Rectal smooth muscle tissue (tissue), 1 donor: ENCODE measurements at regions not wholly inside any gene's neighbourhood (a gene's known extent, or its start where the extent isn't known, plus 50 kb on each side); places are given as distances from the start of the nearest gene placed in this dataset.

Experiments used
- H3K27ac ChIP-seq: one replicate; pipeline ENCODE4 v1.7.0; 2013; ENCODE audit warnings: low read depth, low read length, inconsistent platforms
- H3K27me3 ChIP-seq: one replicate; pipeline ENCODE4 v1.7.0; 2013; ENCODE audit warnings: low read length; ENCODE audit not compliant: control insufficient read depth, insufficient read depth
- H3K36me3 ChIP-seq: one replicate; pipeline ENCODE4 v1.7.0; 2013; ENCODE audit warnings: low read length; ENCODE audit not compliant: control insufficient read depth, insufficient read depth
- H3K4me1 ChIP-seq: one replicate; pipeline ENCODE4 v1.7.0; 2013; ENCODE audit warnings: low read length; ENCODE audit not compliant: control insufficient read depth, insufficient read depth
- H3K4me3 ChIP-seq: one replicate; pipeline ENCODE4 v1.7.0; 2013; ENCODE audit warnings: low read length
- H3K9ac ChIP-seq: one replicate; pipeline ENCODE4 v1.7.0; 2013; ENCODE audit warnings: low read length

DNA sequence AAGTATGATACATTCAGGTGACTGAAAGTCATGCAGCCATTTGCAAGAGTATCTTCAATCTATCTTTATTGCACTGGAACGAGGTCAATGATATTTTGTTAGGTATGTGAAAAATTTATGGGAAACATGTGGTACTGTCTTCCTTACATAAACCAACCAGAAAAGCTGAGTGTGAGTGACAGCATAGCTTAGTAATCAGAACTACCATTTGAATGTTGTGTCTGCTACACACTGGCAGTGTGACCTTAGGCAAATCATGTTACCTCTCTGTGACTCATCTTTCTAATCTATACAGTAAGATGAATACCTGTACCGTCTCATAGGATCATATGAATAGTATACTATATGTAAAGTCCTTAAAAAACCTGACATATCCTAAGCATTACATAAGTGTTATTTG lies 337.9 kb upstream of the IL12A start:
- Histone ChIP-seq H3K4me1 (no peaks in the 10 kb centered on the region), H3K27me3 (no peaks in the 10 kb centered on the region), H3K36me3 (no peaks in the 10 kb centered on the region), H3K4me3 (no peak overlapping the region), H3K9ac (no peak overlapping the region), H3K27ac (no peak overlapping the region)

DNA sequence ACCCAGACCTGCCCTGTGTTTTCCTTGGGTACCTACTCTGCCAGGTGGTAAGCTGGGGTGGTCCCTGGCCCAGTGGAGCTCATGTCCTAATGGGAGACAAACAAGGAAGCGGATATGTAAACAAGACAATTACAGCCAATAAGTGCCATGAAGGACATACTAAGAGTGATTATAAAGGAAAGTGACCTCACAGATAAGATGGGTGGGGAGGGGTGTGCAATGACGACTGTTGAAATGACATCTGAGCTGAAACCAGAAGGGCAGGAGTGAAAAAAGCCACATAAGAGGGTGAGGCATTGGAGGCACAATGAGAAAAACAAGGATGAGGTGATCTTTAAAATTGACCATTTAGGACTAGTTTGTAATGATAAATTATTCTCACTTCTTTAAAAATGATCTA lies 336.2 kb upstream of the IL12A start:
- Histone ChIP-seq H3K4me1 (no peaks in the 10 kb centered on the region), H3K9ac (no peak overlapping the region), H3K36me3 (no peaks in the 10 kb centered on the region), H3K27ac (no peak overlapping the region), H3K27me3 (no peaks in the 10 kb centered on the region), H3K4me3 (no peak overlapping the region)

DNA sequence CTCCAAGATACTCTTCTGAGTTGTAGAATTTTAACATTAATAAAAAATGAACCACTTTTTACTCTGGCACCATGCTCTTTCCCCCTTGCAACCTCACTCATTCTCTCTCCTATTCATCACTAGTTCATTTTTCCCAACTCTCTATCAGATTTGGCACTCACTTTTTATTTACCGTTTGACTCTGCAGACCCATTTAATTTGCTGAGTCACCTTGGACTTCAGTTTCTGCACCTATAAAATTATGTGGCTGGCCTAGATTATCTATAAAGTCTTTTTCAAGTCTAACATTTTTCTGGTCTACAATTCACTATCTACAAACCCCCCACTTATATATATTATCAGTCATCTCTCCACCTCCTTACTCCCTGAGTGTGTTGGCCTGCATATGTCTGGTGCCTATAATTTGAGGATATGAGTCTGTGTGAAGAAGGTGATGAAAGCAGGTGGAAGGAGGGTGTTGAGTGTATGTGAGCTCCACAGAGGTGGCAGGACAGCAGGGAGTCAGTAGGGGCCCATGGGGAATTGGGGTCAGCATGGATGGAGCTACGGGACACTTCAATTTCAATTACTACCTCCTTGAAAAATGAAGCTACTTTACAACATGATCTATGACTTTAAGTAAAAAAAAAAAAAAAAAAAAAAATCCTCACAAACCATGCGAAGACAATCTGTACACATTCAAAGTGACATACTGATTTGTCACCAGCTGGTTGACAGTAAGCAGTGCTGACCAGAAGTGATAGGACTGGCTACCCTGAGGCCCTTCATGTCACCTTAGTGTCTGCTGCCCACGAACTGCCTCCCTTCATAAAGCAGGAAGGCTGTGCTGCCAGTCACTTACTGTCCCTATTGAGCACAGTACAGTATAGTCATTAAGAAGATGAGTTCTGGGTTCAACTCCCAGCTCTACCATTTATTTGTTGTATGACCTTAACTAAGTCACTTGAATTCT lies 334.2 kb upstream of the IL12A start:
- Histone ChIP-seq H3K4me1 (no peaks in the 10 kb centered on the region), H3K4me3 (no peak overlapping the region), H3K27ac (no peak overlapping the region), H3K27me3 (no peaks in the 10 kb centered on the region), H3K36me3 (no peaks in the 10 kb centered on the region), H3K9ac (no peak overlapping the region)

DNA sequence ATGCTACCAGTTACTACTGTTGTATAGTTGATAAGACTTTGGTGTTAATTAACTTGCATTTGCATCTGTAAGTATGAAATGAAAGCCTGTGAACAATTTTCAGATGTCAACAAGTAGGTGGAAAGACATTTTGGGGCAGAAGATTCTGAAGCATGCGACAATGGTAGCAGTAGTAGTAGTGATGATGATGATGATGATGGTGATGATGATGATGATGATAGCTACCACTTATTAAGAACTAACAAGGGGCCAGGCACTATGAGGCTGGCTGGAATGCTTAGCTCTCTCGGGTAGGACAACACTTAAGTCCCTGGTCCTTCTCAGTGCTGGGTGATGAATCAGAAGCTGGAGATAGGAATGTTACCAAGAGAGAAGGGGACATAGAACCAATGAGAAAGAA lies 333.4 kb upstream of the IL12A start:
- Histone ChIP-seq H3K27me3 (no peaks in the 10 kb centered on the region), H3K36me3 (no peaks in the 10 kb centered on the region), H3K4me3 (no peak overlapping the region), H3K4me1 (no peaks in the 10 kb centered on the region), H3K9ac (no peak overlapping the region), H3K27ac (no peak overlapping the region)

DNA sequence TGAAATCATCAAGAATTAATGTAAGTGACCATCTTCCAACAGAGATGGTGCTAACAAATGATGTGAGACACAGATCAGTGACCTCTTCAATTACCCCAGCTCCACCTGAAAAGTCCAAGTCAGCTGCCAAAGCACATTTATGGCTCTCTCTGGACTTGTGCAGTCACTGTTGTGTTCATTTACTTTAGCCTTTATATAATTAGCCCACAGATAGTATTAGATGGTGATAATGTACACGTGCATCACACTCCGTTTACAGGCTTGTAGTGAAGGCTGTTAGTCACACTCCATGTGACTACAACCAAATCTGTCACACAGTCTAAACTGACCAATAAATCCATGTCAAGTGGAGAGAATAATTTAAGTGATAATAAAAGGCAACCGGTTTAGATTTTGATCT lies 331.5 kb upstream of the IL12A start:
- Histone ChIP-seq H3K4me3 (no peak overlapping the region), H3K9ac (no peak overlapping the region), H3K4me1 (no peaks in the 10 kb centered on the region), H3K27me3 (no peaks in the 10 kb centered on the region), H3K27ac (no peak overlapping the region), H3K36me3 (no peaks in the 10 kb centered on the region)

DNA sequence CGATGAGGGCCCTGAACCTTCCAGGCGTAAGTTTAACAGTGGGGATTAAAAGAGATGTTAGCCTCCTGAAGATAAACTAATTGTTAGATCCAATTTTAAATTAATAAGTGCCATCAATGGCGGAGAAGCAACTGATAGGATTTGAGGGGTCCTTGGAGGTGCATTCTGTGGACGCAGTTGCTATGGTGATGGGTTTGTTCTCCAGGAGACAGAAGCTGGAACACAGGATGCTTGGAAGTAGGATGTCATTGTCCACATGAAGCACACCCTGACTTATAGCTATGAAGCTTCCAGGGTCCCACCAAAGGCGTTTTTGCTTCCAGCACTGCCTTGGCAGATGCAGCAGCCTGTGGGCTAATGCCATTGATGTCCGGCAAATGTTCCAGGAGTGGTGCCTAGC lies 331.0 kb upstream of the IL12A start:
- Histone ChIP-seq H3K9ac (no peak overlapping the region), H3K27me3 (no peaks in the 10 kb centered on the region), H3K36me3 (no peaks in the 10 kb centered on the region), H3K4me1 (no peaks in the 10 kb centered on the region), H3K4me3 (no peak overlapping the region), H3K27ac (no peak overlapping the region)

DNA sequence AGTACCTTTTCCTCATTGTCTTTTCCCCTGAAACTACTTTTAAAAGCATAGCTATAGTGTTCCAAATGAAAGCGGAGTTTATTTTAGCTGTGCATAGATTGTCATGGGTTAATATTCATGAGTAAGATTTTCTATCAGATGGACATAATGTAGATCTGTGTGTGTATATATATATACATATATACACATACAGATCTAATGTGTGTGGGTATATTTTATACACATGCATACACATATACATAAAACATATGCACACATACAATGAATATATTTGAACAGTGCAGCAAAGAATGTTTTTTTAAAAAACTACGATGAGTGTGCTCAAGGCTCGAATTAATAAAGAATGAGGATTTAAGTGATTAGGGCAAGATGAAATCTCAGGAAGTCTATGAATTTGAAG lies 328.3 kb upstream of the IL12A start:
- no peak overlapping the region for H3K4me3 ChIP-seq
- H3K4me1 ChIP-seq = no peaks in the 10 kb centered on the region
- no peak overlapping the region for H3K27ac ChIP-seq
- H3K9ac ChIP-seq = no peak overlapping the region
- no peaks in the 10 kb centered on the region for H3K27me3 ChIP-seq
- H3K36me3 ChIP-seq = no peaks in the 10 kb centered on the region

DNA sequence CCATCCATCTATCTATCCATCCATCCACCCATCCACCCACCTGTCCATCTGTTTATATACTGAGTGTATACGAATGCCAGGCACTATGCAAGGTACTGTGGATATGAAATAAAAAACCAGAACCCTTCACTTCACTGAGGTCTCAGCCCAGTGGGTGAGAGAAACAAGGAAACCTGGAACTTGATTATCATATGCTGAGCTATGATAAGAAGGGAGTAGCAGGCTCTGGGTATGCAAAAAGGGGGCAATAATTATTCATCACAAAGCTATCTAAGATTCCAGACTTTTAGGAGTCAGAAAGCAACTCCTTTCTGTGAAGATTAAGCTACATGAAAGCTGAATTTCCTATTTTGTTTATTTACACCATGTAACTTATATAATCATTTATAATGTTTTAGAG lies 327.7 kb upstream of the IL12A start:
- Histone ChIP-seq H3K27me3 (no peaks in the 10 kb centered on the region), H3K27ac (no peak overlapping the region), H3K4me3 (no peak overlapping the region), H3K4me1 (no peaks in the 10 kb centered on the region), H3K9ac (no peak overlapping the region), H3K36me3 (no peaks in the 10 kb centered on the region)

DNA sequence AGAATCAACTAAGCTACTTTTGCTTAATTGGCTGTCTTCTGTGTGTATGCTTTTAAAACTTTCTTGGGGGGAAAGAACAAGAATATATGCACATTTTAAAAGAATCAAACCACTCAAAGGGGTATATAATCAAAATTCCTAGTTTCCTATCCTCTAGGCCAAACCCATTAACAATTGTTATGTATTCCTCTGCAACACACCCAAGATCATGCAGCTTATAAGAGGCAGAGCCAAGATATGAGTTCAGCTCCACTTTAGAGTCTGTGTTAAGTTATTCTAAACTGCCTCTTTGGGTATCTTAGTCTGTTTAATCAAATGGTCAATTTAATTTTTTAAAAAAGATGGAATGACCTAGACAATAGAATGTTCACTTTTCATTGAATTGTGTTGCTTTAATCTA lies 326.1 kb upstream of the IL12A start:
- H3K9ac ChIP-seq = no peak overlapping the region
- H3K36me3 ChIP-seq = no peaks in the 10 kb centered on the region

DNA sequence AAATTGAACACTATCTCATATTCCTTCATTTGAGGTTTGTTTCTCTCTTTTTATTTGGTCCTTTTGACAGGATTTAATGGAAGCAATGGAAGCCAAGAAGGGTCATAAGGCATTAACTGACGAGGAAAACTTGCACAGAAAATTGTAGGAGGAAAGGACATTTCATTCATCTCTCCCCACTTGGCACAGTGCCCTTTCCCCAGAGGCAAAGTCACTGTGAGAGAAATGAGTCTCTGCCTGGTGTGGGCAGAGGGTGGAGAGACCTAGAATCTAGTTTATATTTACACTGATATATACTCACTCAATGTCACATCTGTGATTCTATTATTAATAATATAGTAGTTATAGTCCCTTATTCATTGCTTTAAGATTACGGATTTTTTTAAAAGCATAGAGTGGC lies 324.6 kb upstream of the IL12A start:
- H3K27ac ChIP-seq = no peak overlapping the region
- no peaks in the 10 kb centered on the region for H3K4me1 ChIP-seq
- no peaks in the 10 kb centered on the region for H3K27me3 ChIP-seq
- no peak overlapping the region for H3K9ac ChIP-seq
- no peak overlapping the region for H3K4me3 ChIP-seq
- no peaks in the 10 kb centered on the region for H3K36me3 ChIP-seq

More for the DNA sequence above, 326.1 kb upstream of the IL12A start:
- Histone ChIP-seq H3K4me1 (no peaks in the 10 kb centered on the region), H3K27ac (no peak overlapping the region), H3K27me3 (no peaks in the 10 kb centered on the region), H3K4me3 (no peak overlapping the region)

DNA sequence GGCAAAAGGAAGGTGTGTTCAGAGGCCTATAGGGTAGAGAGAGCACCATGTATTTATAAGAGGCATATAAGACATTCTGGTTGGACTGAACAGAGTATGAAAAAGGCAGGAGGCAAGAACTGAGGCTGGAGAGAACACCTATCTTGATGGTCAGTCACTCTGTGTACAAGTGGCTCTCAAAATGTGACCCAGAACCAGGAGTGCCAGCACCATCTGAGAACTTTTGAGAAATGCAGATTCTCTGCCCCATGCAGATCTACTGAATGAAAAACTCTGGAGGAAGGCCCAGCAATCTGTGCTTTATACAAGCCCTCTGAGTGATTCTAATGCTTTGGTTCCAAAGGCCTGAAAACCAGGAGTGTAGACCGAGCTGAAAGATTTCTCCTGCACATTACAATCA lies 324.0 kb upstream of the IL12A start:
- Histone ChIP-seq H3K4me1 (no peaks in the 10 kb centered on the region), H3K27me3 (no peaks in the 10 kb centered on the region), H3K27ac (no peak overlapping the region), H3K4me3 (no peak overlapping the region), H3K36me3 (no peaks in the 10 kb centered on the region), H3K9ac (no peak overlapping the region)

DNA sequence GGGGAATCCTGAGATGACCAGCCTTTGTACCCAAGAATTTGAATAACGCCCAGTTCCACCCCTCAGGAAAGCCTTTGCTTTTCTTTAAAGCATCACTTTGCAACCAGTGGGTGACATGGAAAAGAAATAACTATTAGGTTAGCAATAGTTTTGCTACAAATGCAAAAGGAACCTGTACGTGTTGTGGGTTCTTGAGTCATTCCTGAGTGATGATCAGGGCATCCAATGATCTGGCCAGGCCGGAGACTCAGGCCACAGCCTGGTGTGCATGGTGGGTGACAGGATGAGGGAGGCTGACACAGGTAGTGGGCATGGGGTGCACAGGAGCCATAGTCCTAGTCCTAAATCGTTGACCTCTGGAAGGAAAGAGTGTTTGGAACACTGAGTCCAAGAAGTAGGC lies 321.4 kb upstream of the IL12A start:
- Histone ChIP-seq H3K4me3 (no peak overlapping the region), H3K9ac (no peak overlapping the region), H3K36me3 (no peaks in the 10 kb centered on the region), H3K4me1 (no peaks in the 10 kb centered on the region), H3K27ac (no peak overlapping the region), H3K27me3 (no peaks in the 10 kb centered on the region)

DNA sequence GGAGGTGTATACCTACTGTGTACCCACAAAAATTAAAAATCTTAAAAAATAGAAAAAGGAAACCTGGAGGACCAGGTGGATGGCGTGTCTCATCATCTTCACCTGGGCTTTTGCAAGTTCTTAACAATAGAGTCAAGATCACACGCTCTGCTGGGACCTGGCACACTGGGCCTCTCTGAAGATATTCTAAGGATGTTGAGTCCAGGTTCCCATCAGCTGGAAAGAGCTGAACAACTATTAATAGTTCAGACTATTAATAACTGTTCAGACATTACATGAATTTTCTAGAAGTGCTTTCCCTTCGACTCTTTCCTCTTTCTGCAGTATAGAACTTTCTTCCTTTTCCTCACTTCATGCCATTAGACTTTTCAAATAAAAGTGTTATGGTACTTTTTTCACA lies 320.2 kb upstream of the IL12A start:
- no peak overlapping the region for H3K9ac ChIP-seq
- no peaks in the 10 kb centered on the region for H3K27me3 ChIP-seq
- no peaks in the 10 kb centered on the region for H3K36me3 ChIP-seq
- H3K27ac ChIP-seq = no peak overlapping the region
- no peaks in the 10 kb centered on the region for H3K4me1 ChIP-seq
- H3K4me3 ChIP-seq = no peak overlapping the region
